GM12873 (cell line): ENCODE measurements at regions not wholly inside any gene's neighbourhood (a gene's known extent, or its start where the extent isn't known, plus 50 kb on each side); places are given as distances from the start of the nearest gene placed in this dataset.

Experiments used
- CTCF ChIP-seq: IDR thresholded peaks from 2 replicates; pipeline ENCODE4 v1.5.1; 2012; ENCODE audit warnings: low read depth, mild to moderate bottlenecking, moderate library complexity, low read length, control low read depth; ENCODE audit not compliant: insufficient read depth; ENCODE audit errors: missing control alignments

- TF ChIP-seq CTCF, result no peak
Observed at GRCh38 chr20:48325656-48326433, 502.0 kb downstream of the PREX1 start.

- no peak for TF ChIP-seq CTCF
Observed at GRCh38 chr20:48324744-48325143, 503.1 kb downstream of the PREX1 start.

- TF ChIP-seq CTCF, result no peak
Observed at GRCh38 chr20:48321271-48321670, 506.5 kb downstream of the PREX1 start.

GRCh38 chr20:48319943-48320584 lies 507.7 kb downstream of the PREX1 start:
- no peak for TF ChIP-seq CTCF

- no peak for TF ChIP-seq CTCF
Observed at GRCh38 chr20:48317578-48317977, 510.2 kb downstream of the PREX1 start.

- no peak for TF ChIP-seq CTCF
Observed at GRCh38 chr20:48314925-48315592, 512.7 kb downstream of the PREX1 start.

GRCh38 chr20:48313324-48313723 lies 514.5 kb downstream of the PREX1 start:
- TF ChIP-seq CTCF, result no peak
